ENCODE measurements at regions not wholly inside any gene's neighbourhood (a gene's known extent, or its start where the extent isn't known, plus 50 kb on each side); places are given as distances from the start of the nearest gene placed in this dataset.
"Not testable (repeated sequence)": the region's sequence is repeated elsewhere in the genome, so short reads cannot be mapped to it uniquely, and the experiment has no call there.

DNA sequence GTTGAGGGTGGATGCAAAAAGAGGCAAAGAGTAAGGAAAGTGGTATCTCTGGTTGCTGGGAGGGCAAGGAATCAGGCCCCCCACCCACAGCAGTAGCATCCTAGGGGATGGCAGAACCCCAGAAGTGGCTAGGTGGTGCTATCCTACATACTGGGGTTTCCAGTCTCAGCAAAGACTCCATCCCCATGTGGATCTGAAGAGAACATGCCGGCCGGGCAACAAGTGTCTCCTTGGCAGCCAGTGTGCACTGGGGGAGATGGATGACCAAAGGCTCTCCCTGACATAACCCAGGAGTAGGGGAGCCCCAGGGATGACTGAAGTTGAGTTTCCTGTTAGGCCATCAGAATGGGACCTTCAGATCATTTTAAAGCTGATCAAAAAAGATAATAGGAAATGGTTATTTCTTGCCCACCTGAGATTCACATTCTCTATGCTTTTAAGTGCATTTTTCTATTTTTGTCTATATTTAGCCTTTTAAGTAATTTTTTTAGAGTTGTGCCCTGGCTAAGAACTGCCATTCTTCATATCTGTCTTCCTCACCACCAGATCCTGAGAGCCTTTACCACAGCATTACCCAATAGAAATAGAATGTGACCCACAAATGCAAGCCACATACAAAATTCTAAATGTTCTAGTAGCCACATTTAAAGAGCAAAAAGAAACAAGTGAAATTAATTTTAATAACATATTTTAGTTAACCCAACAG, 78.7 kb upstream of the SMIM23 start:
- no peak for DNase-seq (ENCODE audit: extremely low read depth in 1 of 2, low read depth in 1 of 2)

DNA sequence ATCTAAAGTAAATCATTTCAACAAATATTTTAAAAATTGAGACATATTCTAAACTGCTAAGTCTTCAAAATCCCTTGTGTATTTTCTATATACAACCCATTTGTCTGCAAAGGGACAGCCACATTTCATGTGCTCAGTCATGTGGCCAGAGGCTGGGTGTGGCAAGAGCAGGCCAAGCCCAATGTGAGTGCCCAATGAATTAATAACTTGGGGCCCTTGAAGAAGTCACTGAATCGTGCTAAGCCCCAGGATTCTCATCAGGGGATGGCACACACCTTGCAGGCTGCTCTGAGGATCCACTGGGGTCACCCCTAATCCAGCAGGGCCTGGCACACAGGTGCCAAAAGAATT, 78.2 kb upstream of the SMIM23 start:
- DNase-seq (ENCODE audit: extremely low read depth in 1 of 2, low read depth in 1 of 2), result no peak

DNA sequence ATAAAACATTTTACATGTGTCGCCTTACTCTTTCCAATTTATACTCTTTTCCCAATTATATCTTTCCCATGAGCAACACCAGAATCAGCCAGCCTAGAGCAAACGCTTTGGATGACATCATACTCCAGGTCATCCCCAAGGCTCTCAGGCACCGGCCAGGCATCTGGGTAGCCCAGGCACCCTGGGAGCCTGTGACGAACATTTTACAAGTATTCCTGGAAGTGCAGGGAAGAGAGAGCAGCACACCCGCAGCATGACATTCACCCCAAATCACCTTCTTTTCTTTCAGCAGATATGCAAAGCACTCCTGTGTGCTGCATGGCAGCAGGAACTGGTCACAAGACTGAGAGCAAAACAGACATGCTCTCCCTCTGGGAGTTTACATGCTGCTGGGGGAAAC, 75.7 kb upstream of the SMIM23 start:
- DNase-seq (ENCODE audit: extremely low read depth in 1 of 2, low read depth in 1 of 2), result no peak

DNA sequence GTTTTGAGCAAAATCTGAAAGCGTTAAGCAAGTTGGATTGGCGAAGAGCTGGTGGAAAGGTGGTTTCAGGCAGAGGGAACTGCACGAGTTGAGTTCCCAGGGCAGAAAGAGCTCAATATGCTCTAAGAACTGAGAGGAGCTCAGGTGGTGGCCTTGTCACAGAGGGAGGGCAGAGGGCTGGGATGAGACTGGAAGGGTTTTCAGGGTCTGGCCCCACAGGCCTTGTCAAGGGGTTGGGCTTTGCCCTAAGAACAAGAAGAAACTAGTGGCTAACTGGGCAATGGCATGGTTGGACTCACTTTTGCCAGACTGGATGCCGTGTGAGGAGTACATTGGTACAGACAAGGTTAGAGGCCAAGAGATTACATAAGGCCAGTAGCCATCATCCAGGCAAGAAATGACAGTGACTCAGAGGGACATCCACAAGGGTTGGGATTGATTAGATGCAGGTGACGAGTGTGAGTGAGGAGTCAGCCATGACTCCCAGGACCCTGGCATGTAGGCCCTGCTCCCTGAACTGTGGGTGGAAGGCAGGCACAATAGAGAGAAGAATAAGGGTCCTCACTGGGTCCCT, 75.1 kb upstream of the SMIM23 start:
- DNase-seq (ENCODE audit: extremely low read depth in 1 of 2, low read depth in 1 of 2), result no peak

DNA sequence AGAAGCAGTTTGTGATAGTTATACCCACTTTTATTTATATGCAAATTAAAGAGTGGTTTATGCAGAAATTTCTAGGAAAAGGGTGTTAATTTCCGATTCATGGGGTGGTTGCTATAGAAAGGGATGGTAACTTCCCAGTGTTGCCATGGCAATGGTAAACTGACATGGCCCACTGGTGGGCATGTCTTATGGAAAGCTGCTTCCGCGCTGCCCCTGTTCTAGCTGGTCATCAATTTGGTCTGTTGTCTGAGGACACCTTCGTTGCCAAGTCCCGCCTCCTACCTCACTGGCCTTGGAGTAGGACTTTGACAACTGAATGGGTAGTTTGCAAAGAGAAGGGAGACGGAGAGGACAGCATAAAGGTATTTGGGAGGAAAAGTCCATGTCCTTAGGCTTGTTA, 74.0 kb upstream of the SMIM23 start:
- DNase-seq (ENCODE audit: extremely low read depth in 1 of 2, low read depth in 1 of 2), result no peak

DNA sequence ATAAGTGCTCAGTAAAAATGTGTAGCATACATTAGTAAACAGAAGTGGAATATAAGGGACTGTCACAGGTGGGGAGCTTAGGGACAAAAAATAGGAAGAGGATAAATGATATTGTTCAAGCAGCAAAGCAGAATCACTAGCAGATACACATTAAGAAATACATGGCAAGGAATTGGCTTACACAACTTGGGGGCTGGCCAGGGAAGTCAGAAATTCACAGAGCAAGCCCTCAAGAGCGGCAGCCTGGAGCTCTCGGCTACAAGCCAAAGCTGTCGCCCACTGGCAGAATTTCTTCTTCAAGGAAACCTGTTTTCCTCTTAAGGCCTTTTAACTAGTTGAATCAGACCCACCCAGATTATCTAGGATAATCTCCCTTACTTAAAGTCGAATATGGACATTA, 73.0 kb upstream of the SMIM23 start:
- DNase-seq (ENCODE audit: extremely low read depth in 1 of 2, low read depth in 1 of 2), result no peak

DNA sequence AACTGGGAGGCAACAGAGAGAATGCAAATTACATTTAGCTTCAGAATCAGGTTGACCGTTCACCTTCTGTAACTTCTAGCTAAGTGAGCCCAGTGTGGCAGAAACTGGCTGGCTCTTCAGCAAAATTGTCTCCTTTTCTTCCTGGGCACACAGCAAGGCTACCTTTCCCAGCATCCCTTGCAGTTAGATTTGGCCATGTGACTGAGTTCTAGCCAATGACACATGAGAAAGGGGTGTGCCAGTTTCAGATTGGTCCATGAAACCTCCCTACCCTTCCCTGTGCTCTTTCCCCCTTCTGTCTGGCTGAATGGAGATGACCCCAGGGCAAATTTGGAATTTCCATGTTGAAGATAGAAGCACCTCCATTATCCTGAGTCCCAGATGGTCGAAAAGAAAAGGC, 72.5 kb upstream of the SMIM23 start:
- no peak for DNase-seq (ENCODE audit: extremely low read depth in 1 of 2, low read depth in 1 of 2)

DNA sequence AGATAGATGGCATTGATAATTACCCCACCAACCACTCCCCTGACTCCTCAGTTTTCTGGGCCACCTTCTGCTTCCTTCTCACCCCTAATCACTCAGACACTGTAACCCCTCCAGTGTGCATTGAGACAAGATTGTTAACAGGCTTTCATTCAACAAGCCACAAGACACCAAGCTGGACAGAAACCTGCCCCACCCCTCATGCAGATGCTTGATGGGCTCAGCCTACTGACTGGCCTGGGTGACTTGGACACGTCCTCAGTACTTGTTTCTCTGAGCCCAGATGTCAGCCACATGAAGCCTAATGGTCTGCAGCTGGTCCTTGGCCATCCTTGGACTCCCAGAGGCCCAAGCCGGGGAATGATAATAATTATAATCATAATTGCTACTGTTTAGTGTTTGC, 71.4 kb upstream of the SMIM23 start:
- no peak for DNase-seq (ENCODE audit: extremely low read depth in 1 of 2, low read depth in 1 of 2)

DNA sequence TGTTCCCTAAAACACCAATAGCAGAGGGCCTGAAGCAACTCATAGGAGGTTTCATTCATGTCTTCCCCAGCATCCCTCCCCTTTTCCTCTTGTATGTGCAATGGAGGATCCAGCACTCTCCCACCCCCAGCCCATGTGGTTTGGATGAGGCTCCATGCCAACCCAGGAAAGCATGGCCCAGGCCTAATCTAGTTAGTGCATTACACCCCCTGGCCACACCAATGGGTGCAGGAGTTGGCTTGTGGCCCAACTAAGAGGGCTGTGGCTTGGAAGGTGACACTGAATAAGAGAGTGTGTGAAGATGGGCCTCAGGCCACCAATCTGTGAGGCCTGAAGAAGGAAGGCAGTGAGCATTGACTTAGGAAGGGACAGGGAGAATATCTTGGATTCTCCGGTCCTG, 70.8 kb upstream of the SMIM23 start:
- DNase-seq (ENCODE audit: extremely low read depth in 1 of 2, low read depth in 1 of 2), result no peak

DNA sequence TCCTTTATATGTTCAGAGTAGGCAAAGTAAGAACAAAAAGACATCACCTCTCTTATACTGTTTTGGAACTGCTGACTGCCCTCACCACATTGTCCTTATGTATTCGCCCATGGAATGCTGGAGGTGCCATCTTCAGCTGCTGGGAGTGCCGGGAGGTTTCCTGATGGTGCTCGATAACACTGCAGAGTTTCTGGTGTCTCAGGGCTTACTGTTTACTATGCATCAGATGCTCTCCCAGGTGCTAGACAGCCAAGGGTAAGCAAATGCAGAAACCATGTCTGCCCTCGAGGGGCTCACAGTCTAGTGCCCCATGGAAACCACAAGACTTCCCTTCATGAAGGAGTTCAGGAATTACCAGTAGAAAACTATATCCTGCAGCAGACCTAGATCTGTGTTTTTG, 70.1 kb upstream of the SMIM23 start:
- no peak for DNase-seq (ENCODE audit: extremely low read depth in 1 of 2, low read depth in 1 of 2)

DNA sequence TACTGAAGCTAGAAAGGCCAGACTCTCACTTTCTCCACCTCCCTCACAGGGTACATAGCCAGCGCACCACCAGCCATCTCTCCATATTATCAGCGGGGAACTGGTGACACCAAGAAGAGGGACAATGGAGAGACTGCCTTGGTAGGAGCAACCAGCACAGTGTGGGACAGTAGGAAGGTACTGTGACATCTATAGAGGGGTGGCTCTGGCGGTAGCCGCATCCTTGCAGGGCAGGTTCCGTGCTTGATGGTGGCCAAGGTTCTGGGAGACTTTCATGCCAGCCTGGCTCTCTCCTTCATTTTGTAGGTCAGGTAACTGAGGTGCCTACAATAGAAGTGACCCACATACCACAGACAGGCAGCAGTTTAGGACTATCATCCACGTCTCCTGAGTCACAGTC, 65.5 kb upstream of the SMIM23 start:
- no peak for DNase-seq (ENCODE audit: extremely low read depth in 1 of 2, low read depth in 1 of 2)

DNA sequence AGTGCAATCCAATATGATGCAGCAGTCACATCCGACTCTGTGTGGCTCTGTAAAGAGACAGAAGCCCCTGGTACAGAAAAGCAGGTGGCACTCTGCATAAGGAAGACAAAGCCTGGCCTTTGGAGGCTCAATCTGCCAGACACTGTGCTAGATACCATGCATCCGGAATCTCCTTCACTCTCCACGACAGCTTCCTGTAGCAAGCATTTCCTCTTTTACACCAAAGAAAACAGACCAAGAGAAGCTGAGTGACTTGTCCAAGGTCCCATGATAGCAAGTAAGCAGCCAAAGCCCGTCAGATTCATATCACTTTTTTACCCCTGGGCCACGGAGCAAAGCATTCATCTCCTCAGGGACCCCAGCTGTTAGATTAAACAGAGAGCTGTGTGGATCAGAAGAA, 64.2 kb upstream of the SMIM23 start:
- DNase-seq (ENCODE audit: extremely low read depth in 1 of 2, low read depth in 1 of 2), result no peak

DNA sequence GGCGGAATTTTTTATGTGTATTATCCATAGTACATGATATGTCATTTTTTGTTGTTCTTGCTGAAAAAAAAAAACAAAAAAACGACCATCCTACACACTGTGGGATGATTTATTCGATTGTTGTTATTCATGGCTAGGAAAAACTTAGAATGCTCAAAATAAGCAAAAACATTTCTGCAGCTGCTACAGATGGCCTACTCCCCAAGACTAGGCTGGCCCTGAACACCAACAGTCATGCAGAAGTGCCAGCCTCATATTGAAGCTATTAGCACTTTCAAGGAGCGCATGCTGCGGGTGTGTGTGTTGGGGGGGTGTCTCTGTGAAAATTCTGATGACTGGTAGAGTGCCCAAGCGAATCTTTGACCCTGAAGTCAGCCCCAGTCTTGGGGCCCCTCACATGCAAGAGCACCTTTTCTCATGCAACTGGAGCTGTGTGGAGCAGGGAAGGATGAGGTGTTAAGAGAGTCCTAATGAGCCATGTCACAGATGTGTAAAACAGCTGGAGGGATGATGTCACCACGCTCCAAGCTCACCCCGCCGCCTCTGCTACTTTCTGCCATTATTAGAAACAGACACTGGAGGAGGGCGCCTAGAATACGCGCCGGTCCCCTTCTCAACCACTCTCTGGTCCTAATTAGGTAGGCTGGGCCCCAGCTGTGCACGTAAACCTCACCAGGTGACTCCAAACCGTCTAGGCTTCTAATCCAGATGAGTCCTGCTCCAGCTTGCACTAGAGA, 61.0 kb upstream of the SMIM23 start:
- no peak for DNase-seq (ENCODE audit: extremely low read depth in 1 of 2, low read depth in 1 of 2)

DNA sequence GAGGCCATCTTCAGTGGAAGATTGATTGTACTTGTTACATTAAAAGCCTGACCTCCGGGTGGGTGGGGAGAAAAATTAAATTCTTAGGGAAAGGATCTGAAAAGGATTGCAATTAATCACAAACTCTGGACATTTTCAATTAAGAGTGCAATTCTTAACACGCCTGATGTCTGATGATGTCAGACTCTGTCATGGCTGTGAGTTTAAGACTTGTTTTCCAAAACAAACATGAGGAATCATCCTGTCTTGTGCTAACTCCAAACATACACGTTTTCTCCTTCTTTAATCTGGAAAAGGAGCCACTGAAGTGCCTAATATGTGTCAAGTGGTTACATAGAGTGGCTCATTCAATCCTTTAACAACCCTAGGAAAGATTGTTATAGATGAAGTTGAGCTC, 60.4 kb upstream of the SMIM23 start:
- no peak for DNase-seq (ENCODE audit: extremely low read depth in 1 of 2, low read depth in 1 of 2)

DNA sequence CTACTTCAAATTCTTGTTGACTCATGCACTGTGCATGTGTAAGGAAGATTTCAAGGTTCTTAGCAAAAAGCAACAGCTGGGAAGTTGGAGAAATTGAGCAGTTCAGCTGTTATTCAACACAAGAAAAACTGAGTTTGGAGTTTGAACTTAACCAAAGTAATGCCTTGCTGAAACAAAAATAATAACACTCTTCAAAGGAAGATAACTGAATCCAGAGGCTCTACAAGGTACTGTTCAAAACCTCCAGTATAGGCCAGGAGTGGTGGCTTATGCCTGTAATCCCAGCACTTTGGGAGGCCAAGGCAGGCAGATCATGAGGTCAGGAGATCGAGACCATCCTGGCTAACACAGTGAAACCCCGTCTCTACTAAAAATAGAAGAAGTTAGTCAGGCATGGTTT, 58.8 kb upstream of the SMIM23 start:
- not testable (repeated sequence) for DNase-seq (ENCODE audit: extremely low read depth in 1 of 2, low read depth in 1 of 2)

DNA sequence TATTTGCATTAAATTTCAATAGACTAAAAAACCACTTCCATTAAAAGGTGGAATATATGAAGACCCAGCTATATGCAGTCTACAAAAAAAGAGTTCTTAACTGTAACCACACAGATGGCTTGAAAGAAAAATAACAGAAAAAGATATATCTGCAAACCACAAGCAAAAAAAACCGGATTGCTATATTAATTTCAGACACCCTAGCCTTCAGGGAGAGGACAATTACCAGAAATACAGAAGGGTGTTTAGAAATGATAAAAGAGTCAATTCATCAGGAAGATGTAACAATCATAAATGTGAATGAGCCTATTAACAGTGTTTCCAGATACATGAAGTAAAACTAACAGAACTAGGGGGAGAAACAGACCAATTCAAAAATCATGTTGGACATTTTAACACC, 56.9 kb upstream of the SMIM23 start:
- no peak for DNase-seq (ENCODE audit: extremely low read depth in 1 of 2, low read depth in 1 of 2)

Measured in stimulated activated CD8-positive, alpha-beta memory T cell treated with anti-CD3 and anti-CD28 coated beads, Interleukin-7, amount 100 ng/mL, for 48 hours (primary cell).